ENCODE measurements at regions not wholly inside any gene's neighbourhood (a gene's known extent, or its start where the extent isn't known, plus 50 kb on each side); places are given as distances from the start of the nearest gene placed in this dataset.

DNA sequence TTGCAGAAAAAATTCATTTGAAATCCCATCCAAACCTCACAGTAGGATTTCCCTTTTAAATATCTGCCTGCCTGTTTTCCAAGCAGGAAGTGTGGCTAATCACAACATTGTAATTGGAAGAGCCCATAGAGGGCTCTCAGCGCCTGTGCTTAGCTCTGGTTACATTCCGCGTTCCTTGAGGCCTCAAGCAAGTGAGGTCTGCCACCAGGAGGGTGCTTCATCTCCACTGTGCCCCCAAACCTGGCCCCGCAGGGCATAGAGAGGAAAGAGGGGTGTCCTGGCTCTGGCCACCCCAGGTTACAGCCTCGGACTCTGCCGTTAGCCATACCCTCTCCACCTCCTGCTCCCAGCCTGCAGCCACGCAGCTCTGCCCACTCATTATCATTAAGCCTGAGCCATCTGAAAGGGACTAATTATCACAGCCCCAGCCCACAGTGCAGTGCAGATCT, 214.8 kb downstream of the SP3 start:
- DNase-seq (ENCODE audit: insufficient read length) (no peak), FAIRE-seq (no peak)

DNA sequence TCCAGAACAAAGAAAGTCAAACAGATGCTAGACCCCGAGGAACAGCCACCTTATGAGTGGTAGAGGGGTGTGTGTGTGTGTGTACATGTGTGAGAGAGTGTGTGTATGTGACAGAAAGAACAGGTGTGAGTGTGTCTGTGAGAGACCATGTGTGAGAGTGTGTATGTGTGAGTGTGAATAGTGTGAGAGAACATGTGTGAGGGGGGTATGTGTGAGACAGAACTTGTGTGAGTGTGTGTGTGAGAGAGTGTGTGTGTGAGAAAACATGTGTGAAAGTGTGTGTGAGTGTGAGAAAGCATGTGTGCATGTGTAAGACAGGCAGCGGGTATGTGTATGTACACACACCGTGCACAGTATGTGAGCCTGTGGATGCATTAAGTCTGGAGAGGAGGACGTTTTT, 214.3 kb downstream of the SP3 start:
- DNase-seq (ENCODE audit: insufficient read length), result no peak
- FAIRE-seq, result no peak
- TF ChIP-seq TAF1 (IDR thresholded peaks at IDR 0.05; ENCODE audit: borderline replicate concordance, low read depth, low read length) (no peak), POLR2AphosphoS5 (IDR thresholded peaks at IDR 0.05; ENCODE audit: low read depth, low read length) (no peak), POLR2A (IDR thresholded peaks at IDR 0.05; ENCODE audit: low read depth, low read length) (no peak)

More for the DNA sequence above, 214.8 kb downstream of the SP3 start:
- TF ChIP-seq TAF1 (IDR thresholded peaks at IDR 0.05; ENCODE audit: borderline replicate concordance, low read depth, low read length), result no peak
- TF ChIP-seq POLR2AphosphoS5 (IDR thresholded peaks at IDR 0.05; ENCODE audit: low read depth, low read length), result no peak
- TF ChIP-seq POLR2A (IDR thresholded peaks at IDR 0.05; ENCODE audit: low read depth, low read length), result no peak

DNA sequence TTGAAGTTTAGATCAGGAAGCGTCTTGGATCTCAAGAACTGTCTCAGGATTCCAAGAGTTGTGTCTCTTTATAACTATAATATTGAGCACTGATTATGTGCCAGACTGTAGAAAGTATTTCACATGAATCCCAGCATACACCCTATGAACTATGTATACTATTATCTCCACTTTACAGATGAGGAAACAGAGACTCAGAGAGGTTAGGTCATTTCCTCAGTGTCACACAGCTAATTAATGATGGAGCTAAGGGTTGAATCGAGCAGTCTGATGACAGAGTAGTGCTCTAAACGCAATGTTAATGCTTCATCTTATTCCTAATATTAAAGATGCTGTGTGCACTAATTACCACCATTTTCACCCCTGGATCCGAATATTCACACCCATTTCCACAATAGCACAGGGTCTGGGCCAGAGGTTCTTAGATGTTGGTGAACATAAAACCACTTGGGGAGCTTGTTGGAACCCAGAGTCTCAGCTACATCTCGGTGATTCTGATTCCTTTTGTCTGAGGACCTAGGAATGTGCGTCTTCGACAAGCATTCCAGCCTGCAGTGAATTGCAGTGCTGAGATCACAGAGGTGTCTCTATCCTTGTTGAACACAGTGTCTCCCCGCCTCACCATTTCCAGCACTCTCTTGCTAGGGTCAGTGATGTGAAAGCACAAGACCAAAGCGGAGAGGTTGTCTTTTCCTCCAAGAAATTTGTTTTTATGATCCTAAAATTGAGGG, 213.8 kb downstream of the SP3 start:
- no peak for FAIRE-seq

DNA sequence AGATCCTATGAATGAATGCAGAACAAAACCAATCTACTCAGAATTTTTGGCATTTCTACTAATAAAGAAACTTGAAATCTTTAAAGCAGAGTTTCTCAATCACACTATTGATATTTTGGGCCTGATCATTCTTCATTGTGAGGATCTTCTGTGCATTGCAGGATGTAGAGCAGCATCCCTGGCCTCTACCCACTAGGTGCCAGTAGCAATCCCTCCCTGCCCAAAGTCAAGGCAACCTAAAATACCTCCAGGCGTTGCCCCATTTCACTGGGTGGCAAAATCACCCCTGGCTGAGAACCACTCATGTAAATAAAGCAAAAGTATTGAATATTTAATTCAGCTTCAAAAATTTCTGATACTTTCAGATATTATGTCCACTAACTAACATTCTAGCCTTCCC, 213.0 kb downstream of the SP3 start:
- no peak for DNase-seq (ENCODE audit: insufficient read length)
- no peak for TF ChIP-seq TAF1 (IDR thresholded peaks at IDR 0.05; ENCODE audit: borderline replicate concordance, low read depth, low read length)
- no peak for TF ChIP-seq POLR2AphosphoS5 (IDR thresholded peaks at IDR 0.05; ENCODE audit: low read depth, low read length)
- TF ChIP-seq POLR2A (IDR thresholded peaks at IDR 0.05; ENCODE audit: low read depth, low read length), result no peak

More for the DNA sequence above, 213.8 kb downstream of the SP3 start:
- no peak for DNase-seq (ENCODE audit: insufficient read length)
- TF ChIP-seq TAF1 (IDR thresholded peaks at IDR 0.05; ENCODE audit: borderline replicate concordance, low read depth, low read length), result no peak
- no peak for TF ChIP-seq POLR2AphosphoS5 (IDR thresholded peaks at IDR 0.05; ENCODE audit: low read depth, low read length)

DNA sequence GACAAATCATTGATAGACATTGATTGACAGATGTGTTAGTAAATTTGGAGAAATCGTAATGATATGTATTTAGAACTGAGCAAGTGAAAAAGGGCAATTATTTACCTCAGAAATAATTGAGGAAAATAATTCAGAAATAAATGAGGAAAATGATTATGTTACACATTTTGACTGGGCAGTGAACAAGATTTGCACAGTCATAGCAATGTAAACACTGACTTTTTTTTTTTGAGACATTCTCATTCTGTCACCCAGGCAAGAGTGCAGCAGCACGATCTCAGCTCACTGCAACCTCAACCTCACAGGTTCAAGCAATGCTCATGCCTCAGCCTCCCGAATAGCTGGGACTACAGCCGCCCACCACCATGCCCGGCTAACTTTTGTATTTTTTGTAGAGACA, 211.7 kb downstream of the SP3 start:
- DNase-seq (ENCODE audit: insufficient read length) (no peak), FAIRE-seq (no peak)
- no peak for TF ChIP-seq POLR2A (IDR thresholded peaks at IDR 0.05; ENCODE audit: low read depth, low read length)
- TF ChIP-seq POLR2AphosphoS5 (IDR thresholded peaks at IDR 0.05; ENCODE audit: low read depth, low read length), result no peak
- TF ChIP-seq TAF1 (IDR thresholded peaks at IDR 0.05; ENCODE audit: borderline replicate concordance, low read depth, low read length), result no peak

More for the DNA sequence above, 213.0 kb downstream of the SP3 start:
- no peak for FAIRE-seq

DNA sequence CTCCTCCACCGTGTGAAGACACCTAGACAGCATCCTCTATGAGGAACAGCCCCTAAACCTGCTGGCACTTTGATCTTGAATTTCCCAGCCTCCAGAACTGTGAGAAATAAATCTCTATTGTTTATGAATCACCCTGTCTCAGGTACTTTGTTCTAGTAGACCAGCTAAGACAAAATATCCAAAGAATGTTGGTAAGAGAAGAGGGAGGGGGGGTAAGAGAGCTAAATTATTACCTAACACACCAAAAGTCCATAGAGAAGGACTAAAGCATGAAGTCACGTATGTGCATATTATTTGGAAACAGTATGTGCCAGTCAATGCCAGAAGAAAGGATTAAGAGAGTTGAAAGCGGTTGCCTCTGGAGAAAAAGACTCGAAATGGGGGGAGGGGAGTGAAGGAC, 211.0 kb downstream of the SP3 start:
- no peak for TF ChIP-seq POLR2AphosphoS5 (IDR thresholded peaks at IDR 0.05; ENCODE audit: low read depth, low read length)
- TF ChIP-seq TAF1 (IDR thresholded peaks at IDR 0.05; ENCODE audit: borderline replicate concordance, low read depth, low read length), result no peak
- no peak for TF ChIP-seq POLR2A (IDR thresholded peaks at IDR 0.05; ENCODE audit: low read depth, low read length)
- DNase-seq (ENCODE audit: insufficient read length) (no peak), FAIRE-seq (no peak)

DNA sequence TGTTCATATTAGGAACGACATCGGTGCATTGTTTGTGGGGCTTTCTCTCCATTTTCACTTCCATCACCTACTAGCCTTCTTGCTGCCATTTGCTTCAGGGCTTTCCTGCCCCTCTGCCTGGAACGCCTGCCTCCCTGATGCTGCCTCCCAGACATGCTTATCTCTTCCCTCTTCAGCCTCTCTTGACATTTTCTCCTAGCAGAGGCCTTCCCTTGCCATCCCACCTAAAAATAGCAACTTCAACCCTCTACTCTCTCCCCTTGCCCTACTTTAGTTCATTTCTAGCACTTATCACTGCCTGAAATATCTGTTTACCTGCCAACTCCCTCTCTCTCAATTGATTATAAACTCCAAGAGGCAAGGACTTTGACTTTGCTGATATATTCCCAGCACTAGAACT, 210.3 kb downstream of the SP3 start:
- no peak for TF ChIP-seq TAF1 (IDR thresholded peaks at IDR 0.05; ENCODE audit: borderline replicate concordance, low read depth, low read length)
- TF ChIP-seq POLR2AphosphoS5 (IDR thresholded peaks at IDR 0.05; ENCODE audit: low read depth, low read length), result no peak
- no peak for TF ChIP-seq POLR2A (IDR thresholded peaks at IDR 0.05; ENCODE audit: low read depth, low read length)
- FAIRE-seq (no peak), DNase-seq (ENCODE audit: insufficient read length) (no peak)

DNA sequence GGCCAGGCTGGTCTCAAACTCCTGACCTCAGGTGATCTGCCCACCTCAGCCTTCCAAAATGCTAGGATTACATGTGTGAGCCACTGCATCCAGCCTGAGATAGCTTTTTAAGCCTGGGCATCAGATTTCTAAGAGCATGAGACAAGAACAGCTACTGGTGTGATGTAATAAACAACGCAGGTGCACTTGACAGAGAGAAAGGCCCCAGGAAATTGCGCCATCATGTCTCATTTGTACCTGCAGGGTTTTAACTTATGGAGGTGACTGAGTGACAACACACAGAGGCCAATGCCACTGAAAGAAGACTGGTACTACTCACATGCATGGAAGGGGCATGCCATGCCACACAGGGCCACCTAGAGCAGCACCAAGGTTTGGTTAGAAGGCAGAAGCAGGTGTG, 209.4 kb downstream of the SP3 start:
- TF ChIP-seq TAF1 (IDR thresholded peaks at IDR 0.05; ENCODE audit: borderline replicate concordance, low read depth, low read length), result no peak
- TF ChIP-seq POLR2A (IDR thresholded peaks at IDR 0.05; ENCODE audit: low read depth, low read length), result no peak
- TF ChIP-seq POLR2AphosphoS5 (IDR thresholded peaks at IDR 0.05; ENCODE audit: low read depth, low read length), result no peak
- DNase-seq (ENCODE audit: insufficient read length) (no peak), FAIRE-seq (no peak)

DNA sequence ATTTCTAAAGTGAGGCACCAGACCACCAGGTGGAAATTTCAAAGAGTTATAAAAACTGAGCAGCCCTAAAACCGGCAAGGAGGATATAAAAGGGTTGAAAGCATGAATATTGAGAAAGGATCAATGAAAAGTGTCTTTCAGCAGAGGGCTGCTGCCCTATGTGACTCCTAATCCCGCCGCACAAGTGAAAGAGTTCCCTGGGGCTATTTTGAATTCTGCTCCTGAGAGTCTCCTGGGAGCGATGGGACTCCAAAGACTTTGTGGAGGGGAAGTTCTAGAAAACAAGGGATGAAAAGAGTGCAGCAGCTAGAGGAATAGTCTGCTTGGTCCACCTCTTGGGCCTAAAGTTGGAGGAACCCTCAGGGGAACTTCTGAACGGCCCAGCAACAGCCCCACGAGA, 205.2 kb downstream of the SP3 start:
- DNase-seq (ENCODE audit: insufficient read length) (no peak), FAIRE-seq (no peak)
- TF ChIP-seq POLR2AphosphoS5 (IDR thresholded peaks at IDR 0.05; ENCODE audit: low read depth, low read length), result no peak

DNA sequence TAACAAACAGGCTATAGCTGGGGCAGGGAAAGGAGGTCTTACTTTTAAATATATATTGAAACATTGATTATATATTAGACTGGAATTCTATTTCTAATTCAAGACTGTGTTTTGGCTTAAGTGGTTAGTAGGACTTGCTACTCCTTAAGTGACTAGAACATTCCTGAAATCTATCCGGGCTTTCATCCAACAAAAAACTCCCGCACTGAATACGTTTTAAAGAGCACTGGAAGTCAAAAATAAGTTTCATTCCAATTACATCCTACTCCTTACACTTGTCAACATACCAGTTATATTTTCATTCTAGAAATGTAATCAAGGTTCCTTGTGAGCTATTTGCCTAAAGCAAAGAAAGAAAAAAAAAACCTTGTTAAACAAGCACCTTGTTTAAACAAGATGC, 204.6 kb downstream of the SP3 start:
- TF ChIP-seq POLR2A (IDR thresholded peaks at IDR 0.05; ENCODE audit: low read depth, low read length) (no peak), TAF1 (IDR thresholded peaks at IDR 0.05; ENCODE audit: borderline replicate concordance, low read depth, low read length) (no peak), POLR2AphosphoS5 (IDR thresholded peaks at IDR 0.05; ENCODE audit: low read depth, low read length) (no peak)
- FAIRE-seq (no peak), DNase-seq (ENCODE audit: insufficient read length) (no peak)

DNA sequence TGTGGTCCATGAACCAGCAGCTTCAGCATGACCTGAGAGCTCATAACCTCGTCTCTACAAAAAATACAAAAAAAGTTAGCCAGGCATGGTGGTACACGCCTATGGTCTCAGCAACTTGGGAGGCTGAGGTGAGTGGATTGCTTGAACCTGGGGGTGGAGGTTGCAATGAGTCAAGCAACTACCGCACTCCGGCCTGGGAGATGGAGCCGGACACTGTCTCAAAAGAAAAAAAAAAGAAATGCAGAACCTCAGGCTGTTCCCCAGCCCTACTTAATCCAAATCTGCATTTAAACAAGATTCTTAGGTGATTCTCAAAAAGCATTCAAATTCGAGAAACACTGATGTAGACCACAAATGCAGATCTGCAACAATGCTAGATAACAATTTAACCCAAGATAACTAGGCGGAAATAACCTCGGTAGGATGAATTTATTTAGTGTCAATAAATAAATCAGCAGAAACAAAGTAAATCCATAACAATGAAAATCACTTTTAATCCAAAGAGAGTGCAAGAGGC, 203.5 kb downstream of the SP3 start:
- FAIRE-seq, result no peak
- no peak for TF ChIP-seq TAF1 (IDR thresholded peaks at IDR 0.05; ENCODE audit: borderline replicate concordance, low read depth, low read length)
- no peak for TF ChIP-seq POLR2AphosphoS5 (IDR thresholded peaks at IDR 0.05; ENCODE audit: low read depth, low read length)
- no peak for TF ChIP-seq POLR2A (IDR thresholded peaks at IDR 0.05; ENCODE audit: low read depth, low read length)

DNA sequence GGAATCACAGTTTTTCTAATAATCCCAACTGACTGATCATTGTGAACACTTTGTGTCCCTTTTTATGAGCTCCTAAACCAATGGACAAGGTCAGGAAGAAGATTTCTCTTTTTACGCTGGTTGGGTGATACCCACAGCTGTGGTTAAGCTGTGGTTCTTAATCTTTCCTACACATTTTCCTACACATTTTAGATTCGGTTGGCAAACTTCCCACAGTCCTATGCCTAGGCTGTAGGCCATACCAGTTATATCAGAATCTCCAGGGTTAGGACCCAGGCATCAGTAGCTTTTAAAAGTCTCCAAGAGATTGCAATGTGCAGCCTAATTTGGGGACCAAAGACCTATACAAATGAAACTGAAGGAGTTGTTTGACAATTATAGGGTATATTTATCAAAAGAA, 203.0 kb downstream of the SP3 start:
- FAIRE-seq (no peak), DNase-seq (ENCODE audit: insufficient read length) (no peak)
- TF ChIP-seq POLR2AphosphoS5 (IDR thresholded peaks at IDR 0.05; ENCODE audit: low read depth, low read length) (no peak), TAF1 (IDR thresholded peaks at IDR 0.05; ENCODE audit: borderline replicate concordance, low read depth, low read length) (no peak), POLR2A (IDR thresholded peaks at IDR 0.05; ENCODE audit: low read depth, low read length) (no peak)

More for the DNA sequence above, 203.5 kb downstream of the SP3 start:
- no peak for DNase-seq (ENCODE audit: insufficient read length)

Data from GM12892 (cell line).